Astrocyte (in vitro differentiated cells and primary cell): ENCODE measurements at regions not wholly inside any gene's neighbourhood (a gene's known extent, or its start where the extent isn't known, plus 50 kb on each side); places are given as distances from the start of the nearest gene placed in this dataset.
A peak's percentile ranks its signal among the peaks of the same experiment; 100 is the strongest.
"Not testable (repeated sequence)": the region's sequence is repeated elsewhere in the genome, so short reads cannot be mapped to it uniquely, and the experiment has no call there.

Source experiments
- DNase-seq: peaks from one replicate; pipeline ENCODE4 v3.0.0-alpha.2; 2010; ENCODE audit warnings: low read depth
- FAIRE-seq: peaks from 2 replicates; lab custom pipeline; 2011; peaks lifted over from hg19 to GRCh38; lab: Jason Lieb, UNC
- H2AFZ ChIP-seq: 2 replicates; pipeline ENCODE4 v1.6.0; 2012; ENCODE audit warnings: low read depth, low read length, inconsistent platforms
- H3K27ac ChIP-seq: 2 replicates; pipeline ENCODE4 v1.5.1; 2011; ENCODE audit warnings: low read depth, low read length, inconsistent platforms
- H3K27me3 ChIP-seq: 2 replicates; pipeline ENCODE4 v1.6.0; 2011; ENCODE audit warnings: low read length, inconsistent platforms; ENCODE audit not compliant: insufficient read depth
- H3K36me3 ChIP-seq: 2 replicates; pipeline ENCODE4 v1.5.1; 2011; ENCODE audit warnings: low read length, inconsistent platforms; ENCODE audit not compliant: insufficient read depth
- H3K4me1 ChIP-seq: 2 replicates; pipeline ENCODE4 v1.5.1; 2011; ENCODE audit warnings: low read length, inconsistent platforms; ENCODE audit not compliant: insufficient read depth
- H3K4me2 ChIP-seq: 2 replicates; pipeline ENCODE4 v1.6.0; 2012; ENCODE audit warnings: low read length, inconsistent platforms
- H3K4me3 ChIP-seq: 2 replicates; pipeline ENCODE4 v1.5.1; 2011; ENCODE audit warnings: low read depth, mild to moderate bottlenecking, low read length, inconsistent platforms; ENCODE audit not compliant: insufficient read depth
- H3K79me2 ChIP-seq: 2 replicates; pipeline ENCODE4 v1.6.0; 2012; ENCODE audit warnings: mild to moderate bottlenecking, low read length, inconsistent platforms; ENCODE audit not compliant: insufficient read depth
- H3K9ac ChIP-seq: 2 replicates; pipeline ENCODE4 v1.6.0; 2012; ENCODE audit warnings: mild to moderate bottlenecking, low read length, inconsistent platforms
- H3K9me3 ChIP-seq: 2 replicates; pipeline ENCODE4 v1.5.1; 2012; ENCODE audit warnings: low read depth, mild to moderate bottlenecking, low read length, inconsistent platforms; ENCODE audit not compliant: insufficient read depth
- H4K20me1 ChIP-seq: 2 replicates; pipeline ENCODE4 v1.6.0; 2012; ENCODE audit warnings: low read length, inconsistent platforms; ENCODE audit not compliant: insufficient read depth
- H3K27ac Mint-ChIP-seq: one replicate; pipeline ENCODE4 v1.8.0; 2021; ENCODE audit warnings: mild to moderate bottlenecking, mixed read lengths; ENCODE audit not compliant: unreplicated experiment
- H3K27me3 Mint-ChIP-seq: one replicate; pipeline ENCODE4 v1.8.0; 2021; ENCODE audit warnings: low read depth, mixed read lengths; ENCODE audit not compliant: unreplicated experiment
- H3K36me3 Mint-ChIP-seq: one replicate; pipeline ENCODE4 v1.8.0; 2021; ENCODE audit warnings: low read depth, mixed read lengths; ENCODE audit not compliant: unreplicated experiment
- H3K4me1 Mint-ChIP-seq: one replicate; pipeline ENCODE4 v1.8.0; 2021; ENCODE audit warnings: low read depth, mixed read lengths; ENCODE audit not compliant: unreplicated experiment
- H3K4me3 Mint-ChIP-seq: one replicate; pipeline ENCODE4 v1.8.0; 2021; ENCODE audit warnings: mild to moderate bottlenecking, moderate library complexity, mixed read lengths; ENCODE audit not compliant: unreplicated experiment
- H3K9me3 Mint-ChIP-seq: one replicate; pipeline ENCODE4 v1.8.0; 2021; ENCODE audit warnings: mild to moderate bottlenecking, mixed read lengths; ENCODE audit not compliant: unreplicated experiment
- EZH2 ChIP-seq: IDR thresholded peaks from 2 replicates; pipeline ENCODE4 v1.6.1; 2012; ENCODE audit warnings: mild to moderate bottlenecking, low read length, inconsistent platforms; ENCODE audit not compliant: insufficient read depth
- TF ChIP-seq, protein P1 (sequence below): IDR thresholded peaks from 2 replicates; pipeline ENCODE4 v1.5.1; 2011; ENCODE audit warnings: low read depth, mild to moderate bottlenecking, inconsistent platforms, low read length, moderate library complexity; ENCODE audit not compliant: insufficient read depth

GRCh38 chr5:50583621-50584020 lies 82.8 kb upstream of the PARP8 start:
- H3K4me3 Mint-ChIP-seq: no peak overlapping the region
- H3K27ac Mint-ChIP-seq: no peak overlapping the region
- H3K4me2 ChIP-seq: no peak overlapping the region
- H3K27me3 Mint-ChIP-seq: no peaks in the 10 kb centered on the region
- H4K20me1 ChIP-seq: no peaks in the 10 kb centered on the region
- no peak for TF ChIP-seq EZH2
- TF ChIP-seq, protein P1, sequence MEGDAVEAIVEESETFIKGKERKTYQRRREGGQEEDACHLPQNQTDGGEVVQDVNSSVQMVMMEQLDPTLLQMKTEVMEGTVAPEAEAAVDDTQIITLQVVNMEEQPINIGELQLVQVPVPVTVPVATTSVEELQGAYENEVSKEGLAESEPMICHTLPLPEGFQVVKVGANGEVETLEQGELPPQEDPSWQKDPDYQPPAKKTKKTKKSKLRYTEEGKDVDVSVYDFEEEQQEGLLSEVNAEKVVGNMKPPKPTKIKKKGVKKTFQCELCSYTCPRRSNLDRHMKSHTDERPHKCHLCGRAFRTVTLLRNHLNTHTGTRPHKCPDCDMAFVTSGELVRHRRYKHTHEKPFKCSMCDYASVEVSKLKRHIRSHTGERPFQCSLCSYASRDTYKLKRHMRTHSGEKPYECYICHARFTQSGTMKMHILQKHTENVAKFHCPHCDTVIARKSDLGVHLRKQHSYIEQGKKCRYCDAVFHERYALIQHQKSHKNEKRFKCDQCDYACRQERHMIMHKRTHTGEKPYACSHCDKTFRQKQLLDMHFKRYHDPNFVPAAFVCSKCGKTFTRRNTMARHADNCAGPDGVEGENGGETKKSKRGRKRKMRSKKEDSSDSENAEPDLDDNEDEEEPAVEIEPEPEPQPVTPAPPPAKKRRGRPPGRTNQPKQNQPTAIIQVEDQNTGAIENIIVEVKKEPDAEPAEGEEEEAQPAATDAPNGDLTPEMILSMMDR: no peak
- H3K4me1 Mint-ChIP-seq: peaks cover 4% of the 10 kb centered on the region
- no peaks in the 10 kb centered on the region for H3K9me3 ChIP-seq
- no peak overlapping the region for H3K4me3 ChIP-seq
- H3K9me3 Mint-ChIP-seq: no peaks in the 10 kb centered on the region
- H3K36me3 Mint-ChIP-seq: no peaks in the 10 kb centered on the region
- no peak overlapping the region for H2AFZ ChIP-seq
- DNase-seq (no peak), FAIRE-seq (no peak)
- H3K27me3 ChIP-seq: no peaks in the 10 kb centered on the region
- no peak overlapping the region for H3K9ac ChIP-seq
- H3K79me2 ChIP-seq: no peaks in the 10 kb centered on the region
- no peak overlapping the region for H3K27ac ChIP-seq
- H3K36me3 ChIP-seq: no peaks in the 10 kb centered on the region
- no peaks in the 10 kb centered on the region for H3K4me1 ChIP-seq

- not testable (repeated sequence) for H3K4me1 ChIP-seq, H3K27ac Mint-ChIP-seq, H3K9ac ChIP-seq, H3K4me2 ChIP-seq, H3K4me3 Mint-ChIP-seq, H4K20me1 ChIP-seq, H3K36me3 ChIP-seq, H3K79me2 ChIP-seq, H3K27ac ChIP-seq, H2AFZ ChIP-seq, H3K9me3 Mint-ChIP-seq, H3K27me3 ChIP-seq, H3K36me3 Mint-ChIP-seq, DNase-seq, H3K4me3 ChIP-seq, FAIRE-seq, H3K27me3 Mint-ChIP-seq, H3K9me3 ChIP-seq
- H3K4me1 Mint-ChIP-seq: peaks cover 30% of the 10 kb centered on the region
Measured at GRCh38 chr5:50588471-50588870, 78.0 kb upstream of the PARP8 start.

- H3K36me3 Mint-ChIP-seq, H3K27me3 Mint-ChIP-seq, H3K9me3 Mint-ChIP-seq, H3K27me3 ChIP-seq, H3K9ac ChIP-seq, H3K9me3 ChIP-seq, H3K36me3 ChIP-seq, H3K4me1 ChIP-seq, H3K27ac ChIP-seq, H4K20me1 ChIP-seq, H2AFZ ChIP-seq, H3K4me3 Mint-ChIP-seq, H3K4me3 ChIP-seq, H3K79me2 ChIP-seq: not testable (repeated sequence)
- DNase-seq (peak; percentile 1), FAIRE-seq (peak; percentile 47)
- peaks cover 44% of the 10 kb centered on the region for H3K4me1 Mint-ChIP-seq
- peak overlapping the region; percentile 47 for H3K27ac Mint-ChIP-seq
- H3K4me2 ChIP-seq: peak overlapping the region; percentile 13
Measured at GRCh38 chr5:50590444-50591189, 75.8 kb upstream of the PARP8 start.

DNA sequence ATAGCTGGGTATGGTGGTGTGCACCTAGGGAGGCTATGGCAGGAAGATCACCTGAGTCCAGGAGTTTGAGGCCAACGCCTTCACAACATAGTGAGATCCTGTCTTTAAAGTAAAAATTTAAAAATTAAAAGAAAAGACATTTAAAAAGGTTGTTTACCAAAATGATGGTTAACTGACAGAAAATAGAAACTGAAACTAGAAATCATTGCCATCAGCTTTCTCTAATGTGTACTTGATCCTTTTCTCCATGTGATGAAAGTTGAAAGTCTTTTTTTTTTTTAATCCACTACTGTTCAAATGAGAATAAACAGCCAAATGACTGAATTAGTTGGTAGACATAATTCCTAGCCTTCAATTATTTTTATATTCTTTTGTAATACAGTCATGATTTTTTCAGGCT lies 75.1 kb upstream of the PARP8 start:
- not testable (repeated sequence) for H3K4me3 Mint-ChIP-seq, H3K36me3 ChIP-seq, H3K27ac ChIP-seq, H3K36me3 Mint-ChIP-seq, H4K20me1 ChIP-seq, H2AFZ ChIP-seq, H3K4me2 ChIP-seq, H3K27me3 Mint-ChIP-seq, DNase-seq, H3K9ac ChIP-seq, H3K9me3 ChIP-seq, H3K9me3 Mint-ChIP-seq, FAIRE-seq, H3K27me3 ChIP-seq, H3K4me1 ChIP-seq, H3K79me2 ChIP-seq, H3K4me3 ChIP-seq
- Mint-ChIP-seq H3K27ac (peak overlapping the region; percentile 47), H3K4me1 (peaks cover 41% of the 10 kb centered on the region)
